OCI-LY1 (cell line): ENCODE measurements at regions not wholly inside any gene's neighbourhood (a gene's known extent, or its start where the extent isn't known, plus 50 kb on each side); places are given as distances from the start of the nearest gene placed in this dataset.
"Not testable (repeated sequence)": the region's sequence is repeated elsewhere in the genome, so short reads cannot be mapped to it uniquely, and the experiment has no call there.

ENCODE experiments used
- H2AFZ ChIP-seq: fragments of 200-600 bp; sonication (generic), shearing (Covaris generic); 2 replicates; pipeline ENCODE4 v1.6.0; 2014; ENCODE audit warnings: antibody characterized with exemption, mild to moderate bottlenecking, low read length
- H3F3A ChIP-seq: fragments of 200-600 bp; sonication (generic), shearing (Covaris generic); 2 replicates; pipeline ENCODE4 v1.6.0; 2014; ENCODE audit warnings: mild to moderate bottlenecking, antibody characterized with exemption, low read length, moderate library complexity; ENCODE audit not compliant: insufficient read depth
- H3K27ac ChIP-seq: fragments of 200-600 bp; sonication (generic); 2 replicates; pipeline ENCODE4 v1.5.1; 2014; ENCODE audit warnings: low read length, mixed run types, mild to moderate bottlenecking, low read depth; ENCODE audit not compliant: poor library complexity, severe bottlenecking
- H3K27me3 ChIP-seq: fragments of 200-600 bp; sonication (generic); 2 replicates; pipeline ENCODE4 v1.6.0; 2014; ENCODE audit warnings: antibody characterized with exemption, mild to moderate bottlenecking, low read length, moderate library complexity; ENCODE audit not compliant: insufficient read depth
- H3K36me3 ChIP-seq: fragments of 200-600 bp; sonication (generic); 2 replicates; pipeline ENCODE4 v1.6.1; 2014; ENCODE audit warnings: mild to moderate bottlenecking, antibody characterized with exemption, low read length, moderate library complexity, mixed read lengths; ENCODE audit not compliant: insufficient read depth
- H3K4me1 ChIP-seq: fragments of 200-600 bp; sonication (generic); 2 replicates; pipeline ENCODE4 v1.5.1; 2014; ENCODE audit warnings: mild to moderate bottlenecking, low read length, moderate library complexity; ENCODE audit not compliant: insufficient read depth, severe bottlenecking
- H3K4me2 ChIP-seq: fragments of 200-600 bp; sonication (generic), shearing (Covaris generic); 2 replicates; pipeline ENCODE4 v1.6.1; 2014; ENCODE audit warnings: low read length
- H3K4me3 ChIP-seq: fragments of 200-600 bp; sonication (generic); 2 replicates; pipeline ENCODE4 v1.5.1; 2014; ENCODE audit warnings: low read length, low read depth, mild to moderate bottlenecking, mixed read lengths; ENCODE audit not compliant: poor library complexity, severe bottlenecking
- H3K79me2 ChIP-seq: fragments of 200-600 bp; shearing (Covaris generic); 2 replicates; pipeline ENCODE4 v1.6.1; 2016; ENCODE audit warnings: mixed run types, low read length, mixed read lengths; ENCODE audit not compliant: insufficient read depth
- H3K9ac ChIP-seq: fragments of 200-600 bp; sonication (generic), shearing (Covaris generic); 2 replicates; pipeline ENCODE4 v1.6.1; 2014; ENCODE audit warnings: mild to moderate bottlenecking, low read length, mixed read lengths
- H3K9me2 ChIP-seq: fragments of 200-600 bp; sonication (generic), shearing (Covaris generic); 2 replicates; pipeline ENCODE4 v1.6.1; 2014; ENCODE audit warnings: low read depth, mild to moderate bottlenecking, low read length, mixed read lengths
- H3K9me3 ChIP-seq: fragments of 200-600 bp; shearing (Covaris generic); 2 replicates; pipeline ENCODE4 v1.6.1; 2014; ENCODE audit warnings: low read length, mixed read lengths
- H4K20me1 ChIP-seq: fragments of 200-600 bp; sonication (generic), shearing (Covaris generic); 2 replicates; pipeline ENCODE4 v1.6.0; 2016; ENCODE audit warnings: mild to moderate bottlenecking, low read length; ENCODE audit not compliant: insufficient read depth
- EZH2 ChIP-seq: fragments of 200-600 bp; sonication (generic), shearing (Covaris generic); IDR thresholded peaks from 2 replicates; pipeline ENCODE4 v1.8.0; 2017; ENCODE audit warnings: borderline replicate concordance, mixed run types, mild to moderate bottlenecking, antibody characterized with exemption, low read length, moderate library complexity, mixed read lengths
- TF ChIP-seq, protein P1 (sequence below): fragments of 200-600 bp; sonication (generic), shearing (Covaris generic); IDR thresholded peaks from 2 replicates; pipeline ENCODE4 v1.5.1; 2017; ENCODE audit warnings: mild to moderate bottlenecking, antibody characterized with exemption, low read length, moderate library complexity, mixed read lengths

DNA sequence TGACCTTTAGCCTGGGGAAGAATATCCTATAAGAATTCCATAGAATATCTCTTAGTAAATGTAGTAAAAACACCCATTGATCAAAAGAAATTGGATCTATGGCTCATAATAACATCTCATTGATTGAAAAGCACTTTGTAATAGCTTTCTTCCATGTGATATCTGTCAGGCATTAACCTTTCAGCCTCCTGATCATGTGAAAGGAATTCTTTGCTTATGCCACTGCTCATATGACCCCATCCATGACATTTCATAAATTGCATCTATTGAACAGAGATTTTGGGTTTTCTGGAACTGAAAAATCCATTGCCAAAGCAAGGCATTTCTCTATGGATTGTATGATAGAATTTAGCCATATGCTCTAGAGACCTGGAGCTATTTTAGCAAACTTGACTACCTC is 519.3 kb upstream of the PFKP start:
- Histone ChIP-seq H3K4me3 (no peak overlapping the region), H4K20me1 (no peaks in the 10 kb centered on the region), H3K9ac (no peak overlapping the region), H3K4me1 (no peaks in the 10 kb centered on the region), H2AFZ (no peak overlapping the region), H3K79me2 (no peaks in the 10 kb centered on the region), H3K27ac (no peak overlapping the region), H3K9me3 (no peaks in the 10 kb centered on the region), H3K27me3 (no peaks in the 10 kb centered on the region), H3F3A (no peaks in the 10 kb centered on the region), H3K36me3 (no peaks in the 10 kb centered on the region), H3K9me2 (no peaks in the 10 kb centered on the region), H3K4me2 (no peak overlapping the region)
- TF ChIP-seq, protein P1, sequence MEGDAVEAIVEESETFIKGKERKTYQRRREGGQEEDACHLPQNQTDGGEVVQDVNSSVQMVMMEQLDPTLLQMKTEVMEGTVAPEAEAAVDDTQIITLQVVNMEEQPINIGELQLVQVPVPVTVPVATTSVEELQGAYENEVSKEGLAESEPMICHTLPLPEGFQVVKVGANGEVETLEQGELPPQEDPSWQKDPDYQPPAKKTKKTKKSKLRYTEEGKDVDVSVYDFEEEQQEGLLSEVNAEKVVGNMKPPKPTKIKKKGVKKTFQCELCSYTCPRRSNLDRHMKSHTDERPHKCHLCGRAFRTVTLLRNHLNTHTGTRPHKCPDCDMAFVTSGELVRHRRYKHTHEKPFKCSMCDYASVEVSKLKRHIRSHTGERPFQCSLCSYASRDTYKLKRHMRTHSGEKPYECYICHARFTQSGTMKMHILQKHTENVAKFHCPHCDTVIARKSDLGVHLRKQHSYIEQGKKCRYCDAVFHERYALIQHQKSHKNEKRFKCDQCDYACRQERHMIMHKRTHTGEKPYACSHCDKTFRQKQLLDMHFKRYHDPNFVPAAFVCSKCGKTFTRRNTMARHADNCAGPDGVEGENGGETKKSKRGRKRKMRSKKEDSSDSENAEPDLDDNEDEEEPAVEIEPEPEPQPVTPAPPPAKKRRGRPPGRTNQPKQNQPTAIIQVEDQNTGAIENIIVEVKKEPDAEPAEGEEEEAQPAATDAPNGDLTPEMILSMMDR = no peak
- TF ChIP-seq EZH2 = no peak

DNA sequence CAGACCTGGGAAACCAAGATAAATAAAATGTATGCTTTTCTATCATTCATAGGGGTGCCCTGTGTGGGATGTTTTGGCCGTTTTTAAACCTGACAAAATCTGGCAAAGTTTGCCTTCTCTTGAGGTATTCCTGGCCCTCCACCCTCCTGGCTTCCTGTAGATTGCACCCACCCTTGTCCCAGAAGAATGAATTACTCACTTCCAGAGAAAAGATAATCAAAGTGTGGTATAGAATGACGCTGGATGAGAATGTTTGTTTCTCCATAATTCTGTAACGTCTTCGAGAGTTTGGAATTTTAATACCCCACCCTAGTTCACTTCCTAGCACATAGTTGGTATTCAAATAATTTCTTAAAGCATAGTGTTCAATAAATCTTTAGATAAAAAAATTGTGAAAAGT is 519.7 kb upstream of the PFKP start:
- no peak overlapping the region for H3K4me2 ChIP-seq
- H3K36me3 ChIP-seq = no peaks in the 10 kb centered on the region
- H3K9me2 ChIP-seq = no peaks in the 10 kb centered on the region
- H3K9me3 ChIP-seq = no peaks in the 10 kb centered on the region
- H3K9ac ChIP-seq = no peak overlapping the region
- no peak for TF ChIP-seq EZH2
- TF ChIP-seq, protein P1 = no peak
- H3K27ac ChIP-seq = no peak overlapping the region
- H3K4me1 ChIP-seq = no peaks in the 10 kb centered on the region
- H3F3A ChIP-seq = no peaks in the 10 kb centered on the region
- no peaks in the 10 kb centered on the region for H3K27me3 ChIP-seq
- H2AFZ ChIP-seq = no peak overlapping the region
- no peaks in the 10 kb centered on the region for H4K20me1 ChIP-seq
- H3K4me3 ChIP-seq = no peak overlapping the region
- H3K79me2 ChIP-seq = no peaks in the 10 kb centered on the region

DNA sequence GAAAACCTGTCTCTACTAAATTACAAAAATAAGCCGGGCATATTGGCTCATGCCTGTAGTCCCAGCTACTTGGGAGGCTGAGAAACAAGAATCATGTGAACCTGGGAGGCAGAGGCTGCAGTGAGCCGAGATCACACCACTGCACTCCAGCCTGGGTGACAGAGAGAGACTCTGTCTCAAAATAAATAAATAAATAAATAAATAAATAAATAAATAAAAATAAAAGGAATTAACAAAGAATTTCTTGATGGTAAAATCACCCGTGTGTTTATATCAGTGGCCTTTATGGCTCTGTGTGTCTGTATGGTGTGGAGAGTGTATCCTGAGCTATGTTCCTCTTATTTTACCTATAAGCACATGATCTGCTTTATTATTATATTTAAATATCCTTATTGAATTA is 520.5 kb upstream of the PFKP start:
- H2AFZ ChIP-seq, H3K9me3 ChIP-seq, H3K36me3 ChIP-seq, H3K27ac ChIP-seq, H3F3A ChIP-seq, H3K79me2 ChIP-seq, H3K4me3 ChIP-seq, H3K4me2 ChIP-seq, H3K9ac ChIP-seq, H3K27me3 ChIP-seq, H3K4me1 ChIP-seq, H3K9me2 ChIP-seq, H4K20me1 ChIP-seq: not testable (repeated sequence)

DNA sequence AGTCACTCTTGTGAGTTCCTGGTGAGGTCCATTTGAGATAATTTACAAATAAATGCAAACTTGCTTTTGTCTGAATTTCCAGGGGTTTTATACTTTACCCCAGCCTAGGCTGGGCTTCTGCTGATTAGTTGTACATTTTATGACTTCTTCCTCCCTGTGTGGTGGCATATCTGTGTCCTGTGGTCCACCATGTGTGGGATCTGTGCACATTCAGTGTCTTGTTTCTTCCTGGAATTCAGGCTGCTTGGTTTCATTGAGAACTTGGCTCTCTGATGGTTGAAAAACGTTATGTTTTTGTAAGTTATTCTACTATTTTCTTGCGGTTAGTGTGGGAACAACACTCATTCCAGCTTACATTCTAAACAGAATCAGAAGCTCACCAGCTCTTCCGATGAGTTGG is 523.4 kb upstream of the PFKP start:
- H3F3A ChIP-seq = no peaks in the 10 kb centered on the region
- no peak overlapping the region for H3K4me3 ChIP-seq
- no peaks in the 10 kb centered on the region for H3K9me3 ChIP-seq
- no peak overlapping the region for H2AFZ ChIP-seq
- H3K27ac ChIP-seq = no peak overlapping the region
- H3K36me3 ChIP-seq = no peaks in the 10 kb centered on the region
- no peaks in the 10 kb centered on the region for H3K79me2 ChIP-seq
- no peaks in the 10 kb centered on the region for H4K20me1 ChIP-seq
- no peaks in the 10 kb centered on the region for H3K4me1 ChIP-seq
- H3K27me3 ChIP-seq = no peaks in the 10 kb centered on the region
- TF ChIP-seq EZH2 = no peak
- TF ChIP-seq, protein P1 = no peak
- no peaks in the 10 kb centered on the region for H3K9me2 ChIP-seq
- H3K4me2 ChIP-seq = no peak overlapping the region
- H3K9ac ChIP-seq = no peak overlapping the region
